ENCODE measurements at regions not wholly inside any gene's neighbourhood (a gene's known extent, or its start where the extent isn't known, plus 50 kb on each side); places are given as distances from the start of the nearest gene placed in this dataset.

DNA sequence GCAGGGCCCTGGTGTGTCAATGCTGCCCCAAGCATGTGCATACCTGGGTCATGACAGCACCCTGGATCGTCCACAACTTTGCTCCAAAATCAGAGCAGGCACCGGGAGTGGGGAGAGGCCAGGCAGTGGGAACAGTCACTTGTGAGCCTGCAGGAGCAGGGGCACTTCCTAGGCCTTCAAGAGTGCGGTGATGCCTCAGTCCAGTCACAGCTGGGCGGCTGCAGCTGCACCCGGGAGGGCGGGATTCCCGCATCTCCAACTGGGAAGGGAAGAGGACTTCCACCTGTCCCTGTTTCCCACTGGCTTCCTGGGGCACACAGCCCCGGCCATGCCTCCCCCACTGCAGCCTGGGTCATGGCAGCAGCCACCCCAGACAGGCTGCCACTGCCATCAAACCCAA is 191.3 kb upstream of the DEFB112 start:
- Histone ChIP-seq H3K79me1 (ENCODE audit: low read length) (no peaks in the 10 kb centered on the region), H2BK5ac (ENCODE audit: low read depth, low read length, poor library complexity) (no peak overlapping the region), H3K18ac (ENCODE audit: low read length) (no peak overlapping the region), H4K91ac (ENCODE audit: low read depth, low read length) (no peak overlapping the region), H2AFZ (ENCODE audit: insufficient read depth, low read length, poor library complexity) (no peak overlapping the region), H3K36me3 (ENCODE audit: control insufficient read depth in 1 of 2, insufficient read depth in 2 of 2, low read length in 2 of 2) (no peaks in the 10 kb centered on the region), H3K27ac (ENCODE audit: low read depth, low read length) (no peak overlapping the region), H3K9me3 (ENCODE audit: insufficient read depth, low read depth, low read length) (peaks cover 5% of the 10 kb centered on the region), H3K9ac (ENCODE audit: low read length) (no peak overlapping the region), H3K4ac (ENCODE audit: low read depth, low read length) (no peak overlapping the region), H4K12ac (ENCODE audit: low read depth, low read length) (no peak overlapping the region), H4K8ac (ENCODE audit: low read depth, low read length) (no peak overlapping the region), H3K79me2 (ENCODE audit: control insufficient read depth, insufficient read depth, low read length, poor library complexity) (no peaks in the 10 kb centered on the region), H2AK5ac (ENCODE audit: low read length) (no peak overlapping the region), H3K4me2 (ENCODE audit: low read length) (no peak overlapping the region), H3K4me3 (ENCODE audit: low read depth, low read length) (no peak overlapping the region), H3K14ac (ENCODE audit: low read length) (no peak overlapping the region), H2BK120ac (ENCODE audit: insufficient read depth, low read length, poor library complexity) (no peak overlapping the region), H2BK12ac (ENCODE audit: low read length) (no peak overlapping the region), H3K4me1 (ENCODE audit: control insufficient read depth in 1 of 2, insufficient read depth in 2 of 2, low read length in 2 of 2) (no peaks in the 10 kb centered on the region), H3K27me3 (ENCODE audit: insufficient read depth, low read length) (no peaks in the 10 kb centered on the region), H3K23ac (ENCODE audit: low read length) (no peak overlapping the region)
- DNase-seq, result no peak
- no CpG with 5 or more reads among the region's 8 CpGs for WGBS (ENCODE audit: extremely low coverage, insufficient coverage, insufficient read length)

DNA sequence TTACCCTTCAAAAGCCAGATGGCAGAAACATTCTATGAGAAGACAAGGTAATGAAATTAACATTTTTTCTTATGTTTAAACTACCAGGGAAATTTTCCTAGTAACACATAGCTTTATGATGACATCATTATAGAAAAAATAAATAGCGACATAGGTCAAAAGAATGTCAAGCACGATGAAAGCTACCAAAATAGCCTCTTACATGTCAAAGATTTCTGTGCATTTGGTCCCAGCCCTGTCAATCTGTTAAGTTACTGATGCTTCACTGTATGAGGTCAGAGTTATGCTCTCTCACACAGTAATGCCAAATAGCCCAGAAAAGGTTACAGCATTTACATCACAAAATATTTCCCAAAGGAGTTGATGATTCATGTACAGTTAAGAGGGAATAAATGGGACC is 199.8 kb upstream of the DEFB112 start:
- Histone ChIP-seq H2BK12ac (ENCODE audit: low read length) (no peak overlapping the region), H4K12ac (ENCODE audit: low read depth, low read length) (no peak overlapping the region), H2AK5ac (ENCODE audit: low read length) (no peak overlapping the region), H3K79me2 (ENCODE audit: control insufficient read depth, insufficient read depth, low read length, poor library complexity) (no peaks in the 10 kb centered on the region), H3K36me3 (ENCODE audit: control insufficient read depth in 1 of 2, insufficient read depth in 2 of 2, low read length in 2 of 2) (no peaks in the 10 kb centered on the region), H3K9me3 (ENCODE audit: insufficient read depth, low read depth, low read length) (no peaks in the 10 kb centered on the region), H4K8ac (ENCODE audit: low read depth, low read length) (no peak overlapping the region), H2BK120ac (ENCODE audit: insufficient read depth, low read length, poor library complexity) (no peak overlapping the region), H3K18ac (ENCODE audit: low read length) (no peak overlapping the region), H3K4me1 (ENCODE audit: control insufficient read depth in 1 of 2, insufficient read depth in 2 of 2, low read length in 2 of 2) (no peaks in the 10 kb centered on the region), H3K9ac (ENCODE audit: low read length) (no peak overlapping the region), H3K79me1 (ENCODE audit: low read length) (no peaks in the 10 kb centered on the region), H3K4ac (ENCODE audit: low read depth, low read length) (no peak overlapping the region), H3K23ac (ENCODE audit: low read length) (no peak overlapping the region), H3K27ac (ENCODE audit: low read depth, low read length) (no peak overlapping the region), H3K27me3 (ENCODE audit: insufficient read depth, low read length) (no peaks in the 10 kb centered on the region), H3K4me3 (ENCODE audit: low read depth, low read length) (no peak overlapping the region), H3K4me2 (ENCODE audit: low read length) (no peak overlapping the region), H3K14ac (ENCODE audit: low read length) (no peak overlapping the region), H2BK5ac (ENCODE audit: low read depth, low read length, poor library complexity) (no peak overlapping the region), H2AFZ (ENCODE audit: insufficient read depth, low read length, poor library complexity) (no peak overlapping the region), H4K91ac (ENCODE audit: low read depth, low read length) (no peak overlapping the region)
- peak in 1 of 2 donors; percentile 35 for DNase-seq
- WGBS (ENCODE audit: extremely low coverage, insufficient coverage, insufficient read length), result no CpG with 5 or more reads among the region's 2 CpGs

DNA sequence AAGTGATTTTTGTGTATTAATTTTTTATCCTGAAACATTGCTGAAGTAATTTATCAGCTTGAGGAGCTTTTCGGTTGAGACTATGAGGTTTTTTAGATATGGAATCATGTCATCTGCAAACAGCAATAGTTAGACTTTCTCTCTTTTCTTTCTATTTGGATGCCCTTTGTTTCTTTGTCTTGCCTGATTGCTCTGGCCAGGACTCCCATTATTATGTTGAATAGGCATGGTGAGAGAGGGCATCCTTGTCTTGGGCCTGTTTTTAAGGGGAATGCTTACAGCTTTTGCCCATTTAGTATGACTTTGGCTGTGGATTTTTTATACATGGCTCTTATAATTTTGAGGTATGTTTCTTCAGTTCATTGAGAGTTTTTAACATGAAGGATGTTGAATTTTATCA is 207.6 kb upstream of the DEFB112 start:
- Histone ChIP-seq H2AK5ac (ENCODE audit: low read length) (no peak overlapping the region), H2AFZ (ENCODE audit: insufficient read depth, low read length, poor library complexity) (no peak overlapping the region), H3K9ac (ENCODE audit: low read length) (no peak overlapping the region), H3K79me1 (ENCODE audit: low read length) (no peaks in the 10 kb centered on the region), H4K91ac (ENCODE audit: low read depth, low read length) (no peak overlapping the region), H2BK5ac (ENCODE audit: low read depth, low read length, poor library complexity) (no peak overlapping the region), H3K14ac (ENCODE audit: low read length) (no peak overlapping the region), H2BK120ac (ENCODE audit: insufficient read depth, low read length, poor library complexity) (no peak overlapping the region), H3K79me2 (ENCODE audit: control insufficient read depth, insufficient read depth, low read length, poor library complexity) (no peaks in the 10 kb centered on the region), H3K27me3 (ENCODE audit: insufficient read depth, low read length) (no peaks in the 10 kb centered on the region), H3K4ac (ENCODE audit: low read depth, low read length) (no peak overlapping the region), H3K18ac (ENCODE audit: low read length) (no peak overlapping the region), H3K4me3 (ENCODE audit: low read depth, low read length) (no peak overlapping the region), H3K9me3 (ENCODE audit: insufficient read depth, low read depth, low read length) (peaks cover 7% of the 10 kb centered on the region), H3K27ac (ENCODE audit: low read depth, low read length) (no peak overlapping the region), H4K12ac (ENCODE audit: low read depth, low read length) (no peak overlapping the region), H3K4me2 (ENCODE audit: low read length) (no peak overlapping the region), H3K36me3 (ENCODE audit: control insufficient read depth in 1 of 2, insufficient read depth in 2 of 2, low read length in 2 of 2) (no peaks in the 10 kb centered on the region), H2BK12ac (ENCODE audit: low read length) (no peak overlapping the region), H4K8ac (ENCODE audit: low read depth, low read length) (no peak overlapping the region), H3K23ac (ENCODE audit: low read length) (no peak overlapping the region), H3K4me1 (ENCODE audit: control insufficient read depth in 1 of 2, insufficient read depth in 2 of 2, low read length in 2 of 2) (no peaks in the 10 kb centered on the region)
- no CpG with 5 or more reads among the region's 1 CpG for WGBS (ENCODE audit: extremely low coverage, insufficient coverage, insufficient read length)
- DNase-seq, result no peak

DNA sequence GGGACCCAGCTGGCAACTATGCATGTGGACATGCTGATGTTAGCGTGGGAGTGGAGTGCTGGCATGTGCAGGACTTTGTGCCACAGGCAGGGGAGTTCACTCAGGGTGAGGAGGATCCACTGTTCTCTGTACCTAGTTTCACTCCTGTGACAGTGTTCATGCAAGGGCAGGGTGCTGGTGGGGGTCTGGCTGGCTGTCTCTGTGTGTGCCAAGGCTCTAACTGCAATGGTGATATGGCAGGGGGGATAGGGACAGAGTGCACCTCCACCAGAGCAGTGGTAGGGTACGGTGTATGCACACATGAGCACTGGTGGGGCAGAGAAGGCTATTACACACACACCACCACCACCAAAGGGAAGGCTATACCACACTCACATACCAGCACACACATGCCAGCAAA is 210.2 kb upstream of the DEFB112 start:
- H3K9me3 ChIP-seq (ENCODE audit: insufficient read depth, low read depth, low read length), result peaks cover 7% of the 10 kb centered on the region
- no peak overlapping the region for H4K8ac ChIP-seq (ENCODE audit: low read depth, low read length)
- H3K36me3 ChIP-seq (ENCODE audit: control insufficient read depth in 1 of 2, insufficient read depth in 2 of 2, low read length in 2 of 2), result no peaks in the 10 kb centered on the region
- no peak overlapping the region for H2BK5ac ChIP-seq (ENCODE audit: low read depth, low read length, poor library complexity)
- H2BK120ac ChIP-seq (ENCODE audit: insufficient read depth, low read length, poor library complexity), result no peak overlapping the region
- no peak overlapping the region for H3K4me2 ChIP-seq (ENCODE audit: low read length)
- H2AFZ ChIP-seq (ENCODE audit: insufficient read depth, low read length, poor library complexity), result no peak overlapping the region
- no peak overlapping the region for H4K91ac ChIP-seq (ENCODE audit: low read depth, low read length)
- H3K4me3 ChIP-seq (ENCODE audit: low read depth, low read length), result no peak overlapping the region
- no peak overlapping the region for H2AK5ac ChIP-seq (ENCODE audit: low read length)
- H3K79me2 ChIP-seq (ENCODE audit: control insufficient read depth, insufficient read depth, low read length, poor library complexity), result no peaks in the 10 kb centered on the region
- no peak overlapping the region for H4K12ac ChIP-seq (ENCODE audit: low read depth, low read length)
- no peak overlapping the region for H3K23ac ChIP-seq (ENCODE audit: low read length)
- H3K9ac ChIP-seq (ENCODE audit: low read length), result no peak overlapping the region
- H3K27me3 ChIP-seq (ENCODE audit: insufficient read depth, low read length), result no peaks in the 10 kb centered on the region
- H3K14ac ChIP-seq (ENCODE audit: low read length), result no peak overlapping the region
- no peak overlapping the region for H3K27ac ChIP-seq (ENCODE audit: low read depth, low read length)
- H3K4ac ChIP-seq (ENCODE audit: low read depth, low read length), result no peak overlapping the region
- no CpG with 5 or more reads among the region's 2 CpGs for WGBS (ENCODE audit: extremely low coverage, insufficient coverage, insufficient read length)
- H3K79me1 ChIP-seq (ENCODE audit: low read length), result no peaks in the 10 kb centered on the region
- H3K18ac ChIP-seq (ENCODE audit: low read length), result no peak overlapping the region
- no peak overlapping the region for H2BK12ac ChIP-seq (ENCODE audit: low read length)
- no peak for DNase-seq
- no peaks in the 10 kb centered on the region for H3K4me1 ChIP-seq (ENCODE audit: control insufficient read depth in 1 of 2, insufficient read depth in 2 of 2, low read length in 2 of 2)
